ENCODE measurements at regions not wholly inside any gene's neighbourhood (a gene's known extent, or its start where the extent isn't known, plus 50 kb on each side); places are given as distances from the start of the nearest gene placed in this dataset.
A peak's percentile ranks its signal among the peaks of the same experiment; 100 is the strongest.

DNA sequence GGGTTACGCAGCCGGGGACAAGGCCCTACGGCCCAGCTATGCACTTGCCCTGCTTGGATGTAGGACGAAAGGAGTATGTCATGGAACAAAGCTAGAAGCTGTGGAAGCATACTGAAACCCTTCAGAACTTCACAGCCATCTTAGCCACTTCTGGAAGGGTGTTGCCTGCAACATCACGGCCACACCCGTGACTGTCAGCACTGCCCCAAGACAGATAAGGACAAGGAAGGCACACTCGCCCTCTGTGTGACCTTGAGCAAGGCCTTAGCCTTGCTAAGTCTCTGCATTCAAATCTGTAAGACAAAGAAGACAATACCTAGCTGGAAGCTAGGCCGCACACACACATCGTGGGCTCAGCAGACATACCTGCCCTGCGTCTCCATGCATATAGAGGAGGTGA lies 352.5 kb upstream of the MGMT start:
- DNase-seq (ENCODE audit: low spot score): peak; percentile 76

DNA sequence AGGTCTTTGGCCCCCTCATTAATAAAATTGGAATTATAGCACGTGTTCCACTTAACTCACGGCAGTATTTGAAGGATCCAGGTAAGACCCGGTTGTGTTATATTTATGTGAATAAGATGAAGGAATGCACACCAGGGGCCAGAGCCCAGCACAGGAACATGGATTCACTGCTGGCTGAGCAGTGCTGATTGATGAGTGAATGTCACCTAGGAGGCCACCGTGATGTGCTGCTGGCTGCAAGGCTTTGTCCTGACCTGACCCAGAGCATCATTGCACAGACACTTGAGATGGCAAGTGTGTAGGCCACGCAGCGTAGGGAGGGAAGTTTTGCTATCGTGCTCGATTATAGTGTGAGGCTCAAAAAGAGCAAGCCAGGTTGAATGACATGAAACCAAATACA lies 350.7 kb upstream of the MGMT start:
- no peak for DNase-seq (ENCODE audit: low spot score)

DNA sequence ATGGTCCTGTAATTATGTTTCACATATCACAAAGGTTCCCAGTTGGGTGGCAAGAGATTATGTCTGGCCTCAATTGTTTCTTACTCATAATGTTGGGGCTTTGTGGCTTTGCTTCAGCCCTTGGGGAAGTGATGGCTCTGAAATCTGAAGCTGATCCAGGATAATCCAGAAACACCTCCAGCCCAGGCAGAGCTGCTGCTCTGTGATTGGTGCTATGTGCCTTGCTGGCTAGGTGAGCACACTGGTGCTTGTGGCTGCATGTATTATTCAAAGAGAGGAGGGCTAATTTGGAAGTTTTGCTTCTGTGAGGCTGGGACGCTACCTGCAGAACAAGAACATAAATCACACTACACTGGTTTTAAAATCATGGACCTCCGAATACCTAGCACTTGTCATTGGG lies 346.6 kb upstream of the MGMT start:
- DNase-seq (ENCODE audit: low spot score): no peak

DNA sequence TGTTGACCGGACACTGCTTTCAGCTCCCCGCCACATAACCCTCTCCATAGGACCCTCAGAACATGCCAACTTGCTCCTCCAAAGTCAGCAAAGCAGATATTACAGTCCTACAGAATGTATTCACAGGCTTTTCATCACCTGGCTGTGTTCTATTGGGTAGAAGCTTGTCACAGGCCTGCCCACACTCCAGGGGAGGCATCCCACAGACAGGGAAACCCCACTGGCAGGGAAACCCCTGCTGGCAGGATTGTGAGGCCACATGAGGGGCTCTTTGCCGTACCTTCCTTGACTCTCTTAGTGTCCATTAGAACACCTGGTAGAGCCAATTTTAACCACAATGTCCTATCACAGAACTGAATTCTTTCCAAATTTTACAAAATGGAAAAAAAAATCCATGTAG lies 344.2 kb upstream of the MGMT start:
- no peak for DNase-seq (ENCODE audit: low spot score)

DNA sequence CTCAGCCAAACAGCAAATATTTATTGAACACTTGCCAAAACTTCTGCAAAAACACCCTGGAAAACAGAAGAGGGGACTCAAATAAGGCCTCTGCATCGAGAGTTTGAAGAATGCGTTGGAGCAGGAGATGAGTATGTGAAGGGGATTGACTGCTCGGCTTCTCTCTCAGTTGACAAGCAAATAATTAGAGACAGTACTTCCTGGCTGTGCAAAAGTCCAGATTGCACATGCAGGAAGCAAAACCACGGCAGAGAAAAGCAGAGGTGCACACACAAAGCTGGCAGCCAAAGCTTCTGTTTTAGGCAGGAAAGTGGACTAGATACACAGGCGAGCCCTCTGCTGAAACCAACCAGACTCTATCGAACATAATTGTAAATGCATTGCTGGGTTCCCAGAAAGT lies 343.6 kb upstream of the MGMT start:
- no peak for DNase-seq (ENCODE audit: low spot score)

DNA sequence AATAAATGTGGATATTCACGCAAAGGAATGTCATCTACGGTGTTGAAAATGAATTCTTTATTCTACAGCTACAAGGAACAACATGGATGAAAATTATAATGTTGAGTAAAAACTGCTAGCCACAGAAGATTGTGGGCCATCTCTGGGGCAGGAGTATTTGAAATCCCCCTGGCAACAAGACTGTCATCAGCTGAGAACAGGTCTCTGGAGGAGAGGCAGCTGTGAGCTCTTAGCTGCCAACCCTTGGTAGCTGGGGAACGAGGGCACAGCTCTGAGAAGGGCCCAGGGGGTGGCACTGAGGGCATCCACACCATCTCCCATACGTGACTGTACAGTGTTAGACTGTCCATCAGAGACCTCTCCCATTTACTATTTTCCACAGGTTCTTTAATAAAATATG lies 340.1 kb upstream of the MGMT start:
- no peak for DNase-seq (ENCODE audit: low spot score)

DNA sequence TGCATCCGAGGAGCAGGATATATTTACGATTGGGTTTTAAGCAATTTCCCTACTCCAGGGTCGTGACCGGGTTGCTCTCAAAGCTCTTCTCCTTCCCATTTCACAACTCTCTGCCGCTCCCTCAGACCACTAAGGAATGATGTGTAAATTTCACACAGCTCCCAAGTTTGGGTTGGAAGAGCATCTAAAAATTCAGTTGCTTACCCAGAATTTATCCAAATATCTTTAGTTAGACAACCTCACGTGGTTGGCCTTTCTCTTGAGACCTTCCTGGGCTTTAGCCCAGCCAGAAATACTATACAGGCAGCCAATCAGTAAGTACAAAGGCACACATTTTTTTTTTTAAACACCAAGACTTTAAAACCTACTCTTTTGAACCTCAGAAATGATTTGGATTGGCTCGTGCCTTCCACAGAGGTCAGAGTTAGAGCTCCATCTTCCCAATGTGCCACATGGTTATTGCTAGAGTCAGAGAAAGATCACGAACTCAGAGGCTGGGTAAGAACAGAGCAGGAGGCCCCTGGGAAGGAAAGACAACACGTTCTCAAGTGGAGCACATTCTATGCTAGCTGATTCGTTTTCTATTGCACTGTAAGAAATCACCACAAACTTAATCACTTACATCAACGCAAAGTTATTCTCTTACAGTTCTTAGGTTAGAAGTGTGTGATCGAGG lies 335.4 kb upstream of the MGMT start:
- DNase-seq (ENCODE audit: low spot score): no peak

DNA sequence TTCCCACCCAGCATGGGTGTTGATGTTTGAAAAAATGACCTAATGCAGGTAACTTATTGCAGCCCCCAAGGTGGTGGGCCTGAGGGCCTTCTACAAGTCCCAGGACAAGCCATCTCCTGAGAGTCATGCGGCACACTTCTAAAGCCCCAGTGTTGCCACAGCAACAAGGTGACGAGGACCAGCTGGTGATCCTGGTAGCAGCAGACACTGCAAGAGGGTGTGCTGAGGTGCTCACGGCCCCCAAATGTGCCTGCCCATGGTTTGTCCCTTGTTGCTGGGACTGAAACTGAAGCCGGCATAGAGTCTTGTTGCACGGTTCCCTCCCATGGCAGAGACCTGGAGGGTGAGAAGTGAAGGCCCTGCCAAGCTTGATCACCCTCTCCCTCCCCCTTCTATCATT lies 333.2 kb upstream of the MGMT start:
- peak; percentile 2 for DNase-seq (ENCODE audit: low spot score)

DNA sequence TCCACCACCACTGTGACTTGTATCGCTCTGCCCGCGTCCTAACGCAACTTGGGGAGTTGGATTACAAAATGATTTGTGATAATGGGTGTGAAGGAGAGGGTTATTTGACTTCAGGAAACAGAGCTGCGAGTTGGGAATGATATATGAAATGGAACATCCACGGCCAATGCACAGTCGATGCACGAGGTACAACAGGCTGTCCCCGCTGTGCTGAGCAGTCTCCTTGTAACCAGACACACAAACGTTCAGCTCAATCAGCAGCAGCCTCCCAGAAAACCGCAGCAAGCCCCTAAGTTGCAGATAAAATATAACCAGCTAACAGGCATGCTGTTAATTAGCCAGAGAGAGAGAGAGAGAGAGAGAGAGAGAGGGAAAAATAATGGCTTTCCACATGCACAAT lies 332.7 kb upstream of the MGMT start:
- DNase-seq (ENCODE audit: low spot score): no peak

DNA sequence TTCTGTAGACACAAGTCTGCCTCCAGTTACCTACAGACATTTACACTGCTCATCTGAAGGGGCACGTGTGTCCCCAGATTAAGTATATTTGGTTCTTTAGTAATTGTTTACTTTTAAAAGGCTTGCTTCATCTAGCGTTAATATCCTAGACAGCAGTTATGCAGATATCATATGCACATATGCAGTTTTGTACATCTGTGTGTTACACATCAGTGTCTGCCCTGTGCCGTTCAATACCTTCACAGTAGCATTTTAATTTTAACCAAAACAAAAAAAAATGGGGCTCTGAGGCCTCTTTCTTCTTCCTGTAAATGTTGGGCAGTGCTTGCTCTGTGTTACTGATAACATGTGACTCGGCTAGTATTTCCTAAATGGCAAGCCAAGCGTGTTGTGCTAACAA lies 331.4 kb upstream of the MGMT start:
- DNase-seq (ENCODE audit: low spot score): no peak

DNA sequence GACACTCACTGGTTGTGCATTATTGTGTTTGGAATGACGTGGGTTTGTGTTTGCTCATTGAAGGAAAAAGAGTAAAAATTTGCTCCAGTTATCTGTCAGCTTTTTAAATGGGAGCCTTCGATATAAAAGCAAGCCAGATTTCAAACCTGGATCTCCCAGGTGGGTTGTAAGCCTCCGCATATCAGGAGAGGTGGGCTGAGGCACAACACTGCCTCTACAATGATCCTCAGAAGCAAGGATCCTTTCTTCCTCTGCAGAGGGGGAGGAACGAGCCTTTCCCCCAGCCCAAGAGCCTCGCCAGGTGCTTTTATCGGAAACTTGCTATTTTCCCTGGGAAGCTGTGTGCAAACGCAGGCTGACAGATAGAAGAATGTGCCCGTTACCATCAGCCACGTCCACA lies 331.0 kb upstream of the MGMT start:
- DNase-seq (ENCODE audit: low spot score): no peak

DNA sequence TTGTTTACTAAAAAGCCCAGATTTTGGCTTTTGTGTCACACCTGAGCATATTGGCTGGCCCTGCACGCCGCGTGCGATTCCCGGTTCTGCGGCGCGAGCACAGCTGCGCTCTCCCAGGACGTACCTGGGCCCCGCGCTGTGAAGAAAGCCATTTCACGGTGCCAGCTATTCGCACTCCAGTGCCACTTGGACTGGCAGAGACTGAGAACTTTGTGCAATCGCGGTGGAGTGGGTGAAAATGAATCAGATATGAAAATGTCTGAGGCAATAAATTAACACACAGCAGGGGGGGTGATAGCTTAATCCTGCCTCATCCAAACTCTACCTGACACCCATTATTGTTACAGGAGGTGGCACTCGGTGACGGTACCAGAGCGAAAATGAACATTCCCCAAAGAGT lies 330.1 kb upstream of the MGMT start:
- DNase-seq (ENCODE audit: low spot score): no peak

DNA sequence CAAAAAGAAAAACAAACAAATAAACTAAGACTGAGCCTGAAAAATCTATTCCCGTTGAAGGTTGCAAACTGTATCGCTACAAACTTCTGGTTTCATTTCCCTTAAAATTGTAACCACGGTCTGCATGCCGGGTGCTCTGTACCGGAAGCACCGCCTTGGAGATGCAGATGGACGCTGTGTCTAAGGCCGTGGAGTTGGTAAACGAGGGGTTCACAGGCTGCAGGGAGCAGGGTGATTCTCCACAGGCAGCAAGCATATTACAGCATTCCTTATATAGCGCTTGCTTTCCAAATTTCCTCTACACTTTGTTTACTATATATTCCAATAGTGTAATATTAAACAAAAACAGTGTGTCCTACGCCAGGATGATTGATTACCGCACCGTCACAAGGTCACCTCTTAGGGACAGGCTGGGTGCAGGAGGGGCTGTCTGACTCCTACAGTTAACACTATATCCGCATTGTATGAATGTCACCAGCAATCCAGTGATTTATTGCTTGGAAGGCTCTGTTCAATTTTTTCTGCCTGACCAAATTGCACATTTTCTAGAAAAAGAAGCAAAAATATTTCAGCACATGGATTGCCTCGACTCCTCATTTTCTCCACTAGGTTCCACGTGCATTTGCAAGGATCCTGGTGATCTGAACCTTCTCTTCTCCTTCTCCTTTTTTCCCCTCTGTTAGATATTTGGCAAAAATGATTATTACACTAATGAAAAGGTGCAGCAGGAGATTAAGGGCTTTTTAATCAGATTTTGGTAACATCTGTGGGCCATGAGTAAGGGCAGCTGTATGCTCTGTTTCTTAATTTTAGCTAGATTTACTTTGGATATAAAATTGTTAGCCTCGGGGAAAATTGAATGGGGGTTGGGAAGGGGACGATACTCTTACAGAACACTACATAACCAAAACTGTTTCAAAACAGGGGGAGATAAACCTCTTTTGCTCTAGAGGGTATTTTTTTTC lies 325.8 kb upstream of the MGMT start:
- no peak for DNase-seq (ENCODE audit: low spot score)

DNA sequence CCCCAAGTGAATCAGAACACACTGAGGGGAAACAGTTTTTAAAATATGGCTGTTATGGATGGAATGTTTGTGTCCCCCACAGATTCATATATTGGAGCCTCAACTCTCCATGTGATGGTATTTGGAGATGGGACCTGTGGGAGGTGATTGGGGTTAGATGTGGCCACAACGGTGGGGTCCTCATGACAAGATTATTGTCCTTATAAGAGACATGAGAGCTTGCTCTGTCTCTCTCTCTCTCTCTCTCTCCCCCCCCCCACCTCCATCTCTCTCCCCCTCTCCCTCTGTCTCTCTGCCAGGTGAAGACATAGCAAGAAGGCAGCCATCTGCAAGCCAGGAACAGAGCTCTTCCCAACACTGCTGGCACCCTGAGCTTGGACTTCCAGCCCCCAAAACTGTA lies 315.8 kb upstream of the MGMT start:
- no peak for DNase-seq (ENCODE audit: low spot score)

DNA sequence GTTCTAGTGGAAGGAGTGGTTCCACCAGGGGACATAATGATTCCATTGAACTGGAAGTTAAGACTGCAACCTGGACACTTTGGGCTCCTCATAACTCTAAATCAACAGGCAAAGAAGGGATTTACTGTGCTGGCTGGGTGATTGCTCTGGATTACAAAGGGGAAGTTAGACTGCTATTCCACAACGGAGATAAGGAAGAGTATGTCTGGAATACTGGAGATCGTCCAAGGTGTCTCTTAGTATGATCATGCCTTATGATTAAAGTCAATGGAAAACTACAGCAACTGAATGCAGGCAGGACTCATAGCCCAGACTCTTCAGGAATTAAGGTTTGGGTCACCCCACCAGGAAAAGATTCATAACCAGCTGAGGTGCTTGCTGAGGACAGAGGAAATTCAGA lies 310.6 kb upstream of the MGMT start:
- DNase-seq (ENCODE audit: low spot score): no peak

DNA sequence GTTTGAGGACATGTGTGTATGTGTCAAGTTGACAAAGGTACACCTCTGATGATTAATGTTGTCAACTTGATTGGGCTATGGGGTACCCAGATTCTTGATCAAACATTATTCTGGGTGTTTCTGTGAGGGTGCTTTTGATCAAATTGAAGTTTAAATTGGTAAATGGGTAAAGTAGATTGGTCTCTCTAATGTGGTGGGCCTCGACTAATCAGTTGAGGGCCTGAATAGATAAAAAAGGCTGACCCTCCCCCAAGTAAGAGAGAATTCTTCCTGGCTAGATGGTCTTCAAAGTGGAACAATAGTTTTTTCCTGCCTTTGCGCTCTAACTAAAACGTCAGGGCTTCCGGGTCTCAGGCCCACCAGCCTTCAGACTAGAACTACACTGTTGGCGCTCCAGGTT lies 309.9 kb upstream of the MGMT start:
- no peak for DNase-seq (ENCODE audit: low spot score)

DNA sequence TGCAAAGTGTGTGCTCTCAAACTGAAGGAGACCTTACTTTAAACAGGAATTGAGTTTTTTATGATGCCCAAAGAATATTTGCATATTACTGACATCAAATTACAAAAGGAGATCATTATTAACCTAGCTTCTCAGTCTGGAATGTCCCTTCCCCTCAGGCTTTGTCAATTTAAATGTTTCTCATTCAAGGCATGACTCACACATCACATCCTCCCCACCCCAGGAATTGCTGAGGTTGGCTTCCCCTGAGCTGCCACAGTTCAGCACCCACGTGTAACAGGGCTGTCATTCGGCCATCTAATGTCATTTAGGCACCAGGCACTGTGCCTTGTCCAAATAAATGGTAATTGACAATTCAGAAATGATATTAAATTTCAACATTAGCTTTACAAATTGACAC lies 305.9 kb upstream of the MGMT start:
- DNase-seq (ENCODE audit: low spot score): no peak

DNA sequence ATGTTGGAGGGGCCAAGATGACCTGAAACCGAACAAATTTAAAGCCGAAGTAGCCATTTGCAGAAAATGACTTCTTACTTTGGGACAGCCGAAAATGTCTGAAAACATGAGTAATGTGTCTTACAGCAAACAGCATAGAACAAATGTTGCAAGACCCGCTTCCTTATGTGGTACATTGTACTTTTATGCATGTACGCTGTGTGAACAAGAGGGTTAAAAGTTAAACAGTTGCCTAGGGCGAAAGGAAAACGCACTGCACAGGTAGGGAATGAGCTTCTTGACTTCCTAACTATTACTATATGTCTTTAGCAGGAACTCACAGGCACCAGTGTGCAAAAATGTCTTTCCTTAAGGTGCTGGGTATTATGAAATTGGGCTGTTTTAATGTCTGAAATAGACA lies 303.5 kb upstream of the MGMT start:
- no peak for DNase-seq (ENCODE audit: low spot score)

DNA sequence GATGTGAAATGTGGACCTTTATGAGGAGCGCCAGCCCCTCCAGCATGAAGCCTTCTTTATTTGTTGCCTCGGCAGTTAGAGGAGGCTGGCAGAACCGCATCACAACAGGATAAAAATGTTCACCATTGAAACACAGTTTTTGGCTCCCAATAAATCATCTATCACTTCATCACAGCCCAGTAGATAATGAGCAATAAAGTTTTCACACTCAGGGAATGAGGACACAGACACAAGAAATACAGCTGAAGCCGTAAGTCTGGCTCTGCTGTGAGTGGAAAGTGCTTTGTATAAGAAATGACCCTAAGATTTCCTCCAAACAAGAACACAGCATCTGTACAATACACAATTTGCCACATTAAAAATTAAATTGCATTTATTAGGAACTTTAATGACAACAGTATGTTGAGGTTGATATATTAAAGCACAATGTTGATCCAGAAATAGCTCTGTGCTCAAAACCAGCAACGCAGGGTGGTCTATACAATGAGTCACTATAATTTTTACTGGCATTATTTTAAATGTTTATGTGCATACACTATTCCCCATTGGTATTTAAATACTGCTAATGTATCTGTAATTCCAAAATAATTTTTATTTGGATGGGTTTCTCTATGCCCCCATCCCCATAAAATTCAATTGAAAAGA lies 301.8 kb upstream of the MGMT start:
- DNase-seq (ENCODE audit: low spot score): no peak

DNA sequence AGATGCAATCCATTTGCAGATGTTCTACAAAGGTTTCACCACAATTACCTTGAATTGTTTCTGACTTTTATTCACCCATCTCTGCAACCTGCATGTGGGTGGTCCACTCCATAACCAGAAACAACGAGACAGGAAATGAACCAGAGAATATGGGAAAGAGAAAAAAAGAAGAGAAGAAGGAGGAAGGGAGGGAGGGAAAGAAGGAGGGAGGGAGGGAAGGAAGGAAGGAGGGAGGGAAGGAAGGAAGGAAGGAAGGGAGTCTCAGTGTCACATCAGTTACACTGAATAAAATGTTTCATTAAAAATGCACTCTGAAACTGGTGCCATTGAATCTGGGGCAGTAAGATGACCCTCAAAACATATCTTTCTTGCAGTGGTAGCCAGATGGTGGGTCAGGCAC lies 301.3 kb upstream of the MGMT start:
- DNase-seq (ENCODE audit: low spot score): no peak

DNA sequence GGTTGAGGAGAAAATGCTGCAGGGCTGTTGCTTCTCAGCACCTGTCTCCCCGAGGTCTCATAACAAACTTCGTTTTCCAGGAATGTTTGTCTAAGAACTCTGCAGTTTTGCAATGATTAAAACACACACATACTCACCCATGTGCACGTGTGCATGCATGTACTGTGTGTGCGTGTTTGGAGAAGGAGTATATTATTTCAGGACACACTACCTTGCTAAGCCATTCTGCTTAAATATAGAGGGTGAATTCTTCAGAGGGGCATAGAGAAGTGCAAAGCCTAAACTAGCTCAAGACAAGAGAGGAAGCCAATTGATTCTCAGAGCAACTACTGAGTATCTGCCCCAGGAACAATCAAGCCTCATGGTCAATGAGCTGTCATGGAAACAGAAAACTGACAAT lies 298.4 kb upstream of the MGMT start:
- DNase-seq (ENCODE audit: low spot score): no peak

DNA sequence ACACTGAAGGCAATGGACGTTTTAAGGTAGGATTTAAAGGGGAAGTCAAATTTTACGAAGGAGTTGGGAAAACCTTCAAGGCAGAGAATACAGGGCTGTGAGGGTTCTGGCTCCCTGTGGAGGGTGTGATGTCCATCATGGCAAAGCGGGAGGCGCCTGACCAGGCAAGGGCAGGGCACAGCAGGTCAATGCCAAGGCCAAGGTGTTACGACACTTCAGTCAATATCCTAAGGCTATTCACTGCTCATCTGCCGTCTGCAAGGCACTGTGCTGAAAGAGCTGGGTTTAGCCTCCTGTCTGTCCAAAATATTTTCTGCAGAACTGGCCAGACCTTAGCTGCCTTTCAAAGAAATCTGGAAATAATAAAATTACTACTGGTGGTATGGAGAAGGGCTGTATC lies 297.9 kb upstream of the MGMT start:
- no peak for DNase-seq (ENCODE audit: low spot score)

DNA sequence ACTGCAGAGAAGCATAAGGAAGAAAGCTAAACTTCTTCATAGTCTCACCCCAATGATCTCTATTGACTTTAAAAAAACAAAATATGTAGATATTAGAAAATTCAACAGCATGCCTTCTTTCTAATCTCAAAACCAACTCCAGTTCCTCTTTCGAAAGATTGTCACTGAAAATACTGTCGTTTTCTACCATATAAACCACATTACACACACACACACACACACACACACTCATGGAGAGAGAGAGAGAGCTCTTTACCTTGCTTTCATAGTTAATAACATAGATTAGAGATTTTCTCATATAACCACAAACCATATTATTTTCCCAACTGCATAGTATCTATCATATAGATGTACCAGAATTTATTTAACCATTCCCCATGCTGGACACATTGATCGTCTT lies 296.2 kb upstream of the MGMT start:
- no peak for DNase-seq (ENCODE audit: low spot score)
